BE2C (cell line): ENCODE measurements at regions not wholly inside any gene's neighbourhood (a gene's known extent, or its start where the extent isn't known, plus 50 kb on each side); places are given as distances from the start of the nearest gene placed in this dataset.
"Not testable (repeated sequence)": the region's sequence is repeated elsewhere in the genome, so short reads cannot be mapped to it uniquely, and the experiment has no call there.

ENCODE experiments used
- DNase-seq: peaks from one replicate; pipeline ENCODE4 v3.0.0-alpha.2; 2020
- H3K27me3 ChIP-seq: fragments of 250-450 bp; sonication (Bioruptor Pico); 2 replicates; pipeline ENCODE4 v1.5.1; 2020; ENCODE audit warnings: mild to moderate bottlenecking
- H3K36me3 ChIP-seq: fragments of 250-450 bp; sonication (Bioruptor Pico); 2 replicates; pipeline ENCODE4 v1.5.1; 2020; ENCODE audit warnings: mild to moderate bottlenecking
- H3K4me1 ChIP-seq: fragments of 250-450 bp; sonication (Bioruptor Pico); 2 replicates; pipeline ENCODE4 v1.5.1; 2020
- H3K4me3 ChIP-seq: 2 replicates; pipeline ENCODE4 v1.5.1; 2011; ENCODE audit warnings: low read depth, low read length
- H3K9me3 ChIP-seq: fragments of 250-450 bp; sonication (Bioruptor Pico); 2 replicates; pipeline ENCODE4 v1.5.1; 2020
- TF ChIP-seq, protein P1 (sequence below): IDR thresholded peaks from 2 replicates; pipeline ENCODE4 v1.5.1; 2012; ENCODE audit warnings: mild to moderate bottlenecking, low read depth, low read length

DNA sequence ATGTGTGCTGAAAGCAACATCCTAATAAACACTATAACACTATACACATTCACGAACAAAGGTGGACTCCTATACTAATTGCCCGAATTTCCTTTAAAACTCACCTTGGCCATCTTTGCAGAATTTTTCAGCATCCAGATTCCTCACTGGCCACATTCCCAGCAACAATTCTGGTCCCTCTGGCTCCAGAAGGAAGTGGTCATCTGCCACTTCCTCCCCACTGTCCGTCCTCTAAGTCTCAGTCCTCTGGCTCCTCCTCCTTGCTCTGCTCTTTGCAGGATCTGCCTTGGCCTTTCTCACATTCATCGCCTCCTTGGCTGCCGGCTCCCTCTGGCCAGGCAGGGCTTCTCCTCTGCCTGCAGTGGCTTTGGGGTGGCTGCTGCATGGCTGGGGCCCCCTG lies 426.0 kb downstream of the FUT8 start:
- no peaks in the 10 kb centered on the region for H3K9me3 ChIP-seq
- H3K4me1 ChIP-seq = no peaks in the 10 kb centered on the region
- no peaks in the 10 kb centered on the region for H3K27me3 ChIP-seq
- DNase-seq = no peak
- no peak overlapping the region for H3K4me3 ChIP-seq
- TF ChIP-seq, protein P1, sequence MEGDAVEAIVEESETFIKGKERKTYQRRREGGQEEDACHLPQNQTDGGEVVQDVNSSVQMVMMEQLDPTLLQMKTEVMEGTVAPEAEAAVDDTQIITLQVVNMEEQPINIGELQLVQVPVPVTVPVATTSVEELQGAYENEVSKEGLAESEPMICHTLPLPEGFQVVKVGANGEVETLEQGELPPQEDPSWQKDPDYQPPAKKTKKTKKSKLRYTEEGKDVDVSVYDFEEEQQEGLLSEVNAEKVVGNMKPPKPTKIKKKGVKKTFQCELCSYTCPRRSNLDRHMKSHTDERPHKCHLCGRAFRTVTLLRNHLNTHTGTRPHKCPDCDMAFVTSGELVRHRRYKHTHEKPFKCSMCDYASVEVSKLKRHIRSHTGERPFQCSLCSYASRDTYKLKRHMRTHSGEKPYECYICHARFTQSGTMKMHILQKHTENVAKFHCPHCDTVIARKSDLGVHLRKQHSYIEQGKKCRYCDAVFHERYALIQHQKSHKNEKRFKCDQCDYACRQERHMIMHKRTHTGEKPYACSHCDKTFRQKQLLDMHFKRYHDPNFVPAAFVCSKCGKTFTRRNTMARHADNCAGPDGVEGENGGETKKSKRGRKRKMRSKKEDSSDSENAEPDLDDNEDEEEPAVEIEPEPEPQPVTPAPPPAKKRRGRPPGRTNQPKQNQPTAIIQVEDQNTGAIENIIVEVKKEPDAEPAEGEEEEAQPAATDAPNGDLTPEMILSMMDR = no peak
- H3K36me3 ChIP-seq = no peaks in the 10 kb centered on the region

DNA sequence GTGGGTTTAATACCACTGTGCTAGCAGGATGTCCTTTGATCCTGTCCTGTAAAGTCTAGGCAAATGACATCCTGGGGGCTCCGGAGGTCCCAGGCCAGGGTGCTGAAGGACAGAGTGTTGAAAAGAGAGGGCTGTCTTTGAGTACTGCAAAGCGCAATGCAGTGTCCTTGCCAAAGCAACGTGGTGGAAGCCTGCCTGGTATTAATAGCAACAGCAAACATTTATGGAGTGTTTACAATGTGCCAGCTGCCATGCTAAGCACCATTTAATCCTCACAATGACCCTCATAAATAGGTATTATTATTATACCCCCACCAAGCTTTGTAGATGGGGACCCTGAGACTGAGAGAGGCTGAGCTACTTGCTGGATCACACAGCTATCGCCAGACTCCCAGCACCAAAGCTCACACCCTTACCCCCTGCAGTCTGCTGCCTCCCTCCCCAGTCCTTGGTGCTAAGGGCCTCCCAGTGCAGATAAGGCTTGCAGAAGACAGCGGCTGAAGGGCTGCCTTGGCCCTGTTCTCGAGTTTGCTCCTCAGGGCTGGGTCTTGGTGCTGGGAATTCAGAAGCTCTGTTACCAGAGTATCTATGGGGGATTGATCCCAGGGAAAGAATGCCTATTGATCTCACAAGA lies 427.7 kb downstream of the FUT8 start:
- DNase-seq = no peak
- Histone ChIP-seq H3K4me1 (no peaks in the 10 kb centered on the region), H3K36me3 (no peaks in the 10 kb centered on the region), H3K4me3 (no peak overlapping the region), H3K9me3 (no peaks in the 10 kb centered on the region), H3K27me3 (no peaks in the 10 kb centered on the region)
- TF ChIP-seq, protein P1 = no peak

DNA sequence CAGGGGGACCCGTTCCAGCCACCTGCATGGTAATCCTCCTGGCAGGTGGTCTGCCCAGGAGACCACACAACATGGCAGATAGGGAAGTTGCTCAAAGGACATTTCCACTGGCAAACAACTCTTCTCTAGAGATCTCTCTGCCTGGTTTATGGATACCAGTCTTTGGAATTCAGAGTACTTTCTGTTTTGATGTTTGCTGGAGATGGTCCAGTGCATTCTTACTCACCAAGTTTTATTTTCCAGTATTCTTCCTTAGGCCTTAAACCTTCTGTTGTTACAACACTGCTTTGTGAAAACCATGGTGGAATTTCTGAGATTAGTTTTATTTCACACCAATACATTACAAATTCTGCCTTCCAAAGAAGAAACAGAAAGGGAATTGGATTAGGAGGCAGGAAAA lies 428.3 kb downstream of the FUT8 start:
- Histone ChIP-seq H3K4me1 (no peaks in the 10 kb centered on the region), H3K36me3 (no peaks in the 10 kb centered on the region), H3K4me3 (no peak overlapping the region), H3K9me3 (no peaks in the 10 kb centered on the region), H3K27me3 (no peaks in the 10 kb centered on the region)
- no peak for DNase-seq
- TF ChIP-seq, protein P1 = no peak

DNA sequence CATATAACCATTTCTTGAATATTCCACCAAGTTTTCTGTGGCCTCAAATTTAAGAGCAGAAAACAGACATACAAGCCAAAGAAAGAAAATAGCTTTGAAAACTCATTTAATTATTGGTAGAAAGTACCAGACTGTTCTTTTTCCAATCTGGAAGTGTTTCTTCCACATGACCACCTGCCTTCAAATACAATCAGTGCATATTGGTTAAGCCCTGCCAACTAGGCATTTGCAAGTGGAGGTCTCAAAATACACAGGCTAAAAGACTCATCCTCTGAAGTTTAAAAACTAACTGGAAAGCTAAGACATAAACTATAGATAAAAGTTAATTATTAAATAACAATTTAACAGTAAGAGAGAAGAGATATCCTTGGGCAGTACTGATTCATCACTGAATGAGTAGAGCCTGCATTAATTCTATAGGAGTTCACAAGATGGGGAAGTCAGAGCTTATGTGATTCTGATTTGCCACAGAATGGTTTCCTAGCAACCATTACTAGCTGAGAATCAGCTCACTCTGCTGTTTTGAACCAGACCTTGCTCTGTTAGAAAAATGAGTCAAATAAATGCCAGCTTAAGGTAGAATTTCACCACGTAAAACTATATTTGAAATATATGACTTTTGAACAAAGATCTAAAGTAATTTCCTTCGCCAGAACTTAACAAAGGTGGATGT lies 433.8 kb downstream of the FUT8 start:
- DNase-seq = no peak
- Histone ChIP-seq H3K4me1 (no peaks in the 10 kb centered on the region), H3K36me3 (no peaks in the 10 kb centered on the region), H3K27me3 (no peaks in the 10 kb centered on the region), H3K4me3 (no peak overlapping the region), H3K9me3 (no peaks in the 10 kb centered on the region)
- TF ChIP-seq, protein P1 = no peak

DNA sequence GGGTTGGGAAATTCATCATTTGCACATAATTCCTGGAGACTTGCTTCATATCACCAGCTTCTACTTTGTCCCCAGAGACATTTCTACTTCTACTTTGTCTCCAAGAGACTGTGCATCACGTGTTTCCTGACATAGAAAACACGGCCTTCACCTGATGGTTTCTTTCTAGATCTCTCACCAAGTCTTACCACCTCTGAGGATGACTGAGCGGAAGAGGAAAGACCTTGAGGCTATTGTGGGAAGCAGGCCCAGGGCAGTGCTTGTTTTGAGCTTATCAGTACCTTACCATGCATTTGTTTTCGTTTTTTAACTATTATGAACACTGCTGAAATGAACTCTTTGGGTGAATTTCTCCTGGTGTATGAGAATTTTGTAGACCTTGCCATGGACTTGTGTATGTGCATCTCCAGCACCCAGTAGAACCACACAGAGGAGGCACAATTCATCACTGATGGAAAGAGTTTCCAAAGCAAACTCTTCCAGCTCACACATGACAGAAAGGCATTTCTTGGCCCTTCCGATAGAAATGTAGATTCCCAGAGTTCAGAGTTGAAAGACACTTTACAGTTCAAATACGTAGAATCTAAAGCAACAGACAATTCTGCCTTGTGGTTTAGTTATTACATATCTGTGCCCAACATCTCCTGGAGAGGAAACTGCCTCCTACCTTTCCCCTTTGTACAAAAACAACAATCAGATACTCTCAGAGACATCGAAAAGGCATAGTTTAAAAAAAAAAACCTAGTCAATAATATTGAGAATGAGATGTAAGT lies 434.7 kb downstream of the FUT8 start:
- TF ChIP-seq, protein P1 = no peak
- Histone ChIP-seq H3K4me1 (no peaks in the 10 kb centered on the region), H3K9me3 (no peaks in the 10 kb centered on the region), H3K27me3 (no peaks in the 10 kb centered on the region; the same call in 1 of the 2 replicates), H3K36me3 (no peaks in the 10 kb centered on the region), H3K4me3 (no peak overlapping the region)
- no peak for DNase-seq

DNA sequence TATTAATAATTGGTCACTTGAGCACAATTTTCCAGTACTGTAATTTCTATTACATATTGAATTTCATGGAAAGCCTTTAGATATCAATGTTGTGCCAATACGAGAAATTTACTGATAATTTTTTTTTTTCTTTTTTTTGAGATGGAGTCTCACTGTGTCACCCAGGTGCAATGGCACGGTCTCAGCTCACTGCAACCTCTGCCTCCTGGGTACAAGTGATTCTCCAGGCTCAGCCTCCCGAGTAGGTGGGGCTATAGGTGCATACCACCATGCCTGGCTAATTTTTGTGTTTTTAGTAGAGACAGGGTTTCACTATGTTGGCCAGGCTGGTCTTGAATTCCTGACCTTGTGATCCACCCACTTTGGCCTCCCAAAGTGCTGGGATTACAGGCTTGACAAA lies 435.4 kb downstream of the FUT8 start:
- H3K4me1 ChIP-seq, H3K4me3 ChIP-seq, DNase-seq, H3K9me3 ChIP-seq, H3K27me3 ChIP-seq, H3K36me3 ChIP-seq: not testable (repeated sequence)
